SU-DHL-6 (cell line): ENCODE measurements at regions not wholly inside any gene's neighbourhood (a gene's known extent, or its start where the extent isn't known, plus 50 kb on each side); places are given as distances from the start of the nearest gene placed in this dataset.

Experiments used
- CTCF ChIP-seq: fragments of 200-600 bp; sonication (generic); IDR thresholded peaks from one replicate; pipeline ENCODE4 v1.5.1; 2017; ENCODE audit warnings: antibody characterized with exemption, mild to moderate bottlenecking, low read length, moderate library complexity; ENCODE audit not compliant: insufficient read depth, poor library complexity, severe bottlenecking
- EZH2phosphoT487 ChIP-seq: fragments of 200-600 bp; sonication (generic), shearing (Covaris generic); conservative IDR thresholded peaks from 2 replicates; pipeline ENCODE4 v1.6.1; 2018; ENCODE audit warnings: mild to moderate bottlenecking, antibody characterized with exemption, low read length, moderate library complexity, mixed read lengths

- TF ChIP-seq CTCF (no peak), EZH2phosphoT487 (no peak)
Measured at GRCh38 chr14:42992930-42993329, 1386.3 kb downstream of the LRFN5 start.
